HEK293 (cell line): ENCODE measurements at regions not wholly inside any gene's neighbourhood (a gene's known extent, or its start where the extent isn't known, plus 50 kb on each side); places are given as distances from the start of the nearest gene placed in this dataset.
A peak's percentile ranks its signal among the peaks of the same experiment; 100 is the strongest.

Experiments used
- CTCF ChIA-PET: fragments of 350-600 bp; formaldehyde crosslinking; extraction: SDS; loops from one replicate; lab custom pipeline; 2021; ENCODE audit warnings: antibody characterized with exemption; lab: Yijun Ruan, JAX
- POLR2A ChIA-PET: fragments of 300-600 bp; formaldehyde crosslinking; extraction: SDS; loops from one replicate; lab custom pipeline; 2020; ENCODE audit warnings: antibody characterized with exemption, inconsistent platforms; lab: Yijun Ruan, JAX
- H3K27ac ChIP-seq: fragments of 200-500 bp; sonication (Bioruptor generic); 2 replicates; pipeline ENCODE4 v1.5.1; 2014; ENCODE audit warnings: low read depth, low read length, control low read depth, inconsistent platforms; ENCODE audit errors: extremely low read depth
- H3K36me3 ChIP-seq, 2 experiments: fragments of 200-500 bp in 1 of 2; sonication (Bioruptor generic) in 1 of 2; 1 replicate in 1 of 2; 2 replicates in 1 of 2; pipeline ENCODE4 v1.5.1; 2014 to 2017; ENCODE audit warnings: inconsistent platforms in 2 of 2, low read length in 2 of 2; ENCODE audit not compliant: control insufficient read depth in 2 of 2, insufficient read depth in 1 of 2
- H3K4me1 ChIP-seq: fragments of 200-500 bp; sonication (Bioruptor generic); 2 replicates; pipeline ENCODE4 v1.5.1; 2014; ENCODE audit warnings: mild to moderate bottlenecking, low read length, inconsistent platforms; ENCODE audit not compliant: control insufficient read depth, insufficient read depth
- H3K4me3 ChIP-seq: 2 replicates; pipeline ENCODE4 v1.5.1; 2011; ENCODE audit warnings: low read depth, mild to moderate bottlenecking, control low read depth, low read length, moderate library complexity
- H3K9me3 ChIP-seq: fragments of 200-500 bp; sonication (Bioruptor generic); 2 replicates; pipeline ENCODE4 v1.5.1; 2014; ENCODE audit warnings: low read depth, low read length, inconsistent platforms; ENCODE audit not compliant: control insufficient read depth, insufficient read depth
- ELK4 ChIP-seq: IDR thresholded peaks from 2 replicates; pipeline ENCODE4 v1.6.1; 2011; ENCODE audit warnings: mild to moderate bottlenecking, low read depth, low read length, borderline replicate concordance
- GLI2 ChIP-seq: fragments of 450-650 bp; formaldehyde crosslinking; IDR thresholded peaks from 2 replicates; pipeline ENCODE4; 2017; ENCODE audit warnings: missing biosample characterization, missing genetic modification characterization, low read depth, borderline replicate concordance
- GLIS2 ChIP-seq: fragments of 450-650 bp; formaldehyde crosslinking; IDR thresholded peaks from 2 replicates; pipeline ENCODE4 v1.5.1; 2016; ENCODE audit warnings: missing biosample characterization, missing genetic modification characterization
- HOXA7 ChIP-seq: sonication (generic); formaldehyde crosslinking; IDR thresholded peaks from 2 replicates; pipeline ENCODE4 v1.8.1; 2022; ENCODE audit warnings: missing genetic modification reagents, borderline replicate concordance
- KLF10 ChIP-seq: fragments of 450-650 bp; IDR thresholded peaks from 2 replicates; pipeline ENCODE4 v1.5.1; 2018; ENCODE audit warnings: missing biosample characterization, mild to moderate bottlenecking, missing genetic modification characterization
- MZF1 ChIP-seq: fragments of 450-650 bp; formaldehyde crosslinking; IDR thresholded peaks from 2 replicates; pipeline ENCODE4 v1.5.1; 2017; ENCODE audit warnings: missing biosample characterization, missing genetic modification characterization, borderline replicate concordance
- RBAK ChIP-seq: fragments of 450-650 bp; formaldehyde crosslinking; IDR thresholded peaks from 2 replicates; pipeline ENCODE4 v1.5.1; 2016; ENCODE audit warnings: missing biosample characterization, missing genetic modification characterization
- SP7 ChIP-seq: fragments of 450-650 bp; formaldehyde crosslinking; IDR thresholded peaks from 2 replicates; pipeline ENCODE4 v1.5.1; 2016; ENCODE audit warnings: missing biosample characterization, missing genetic modification characterization
- ZBTB17 ChIP-seq: fragments of 450-650 bp; formaldehyde crosslinking; IDR thresholded peaks from 2 replicates; pipeline ENCODE4 v1.5.1; 2016; ENCODE audit warnings: missing biosample characterization, missing genetic modification characterization
- ZBTB44 ChIP-seq: fragments of 450-650 bp; IDR thresholded peaks from 2 replicates; pipeline ENCODE4 v1.5.1; 2018; ENCODE audit warnings: missing biosample characterization, mild to moderate bottlenecking, missing genetic modification characterization
- ZFP69B ChIP-seq: fragments of 450-650 bp; formaldehyde crosslinking; IDR thresholded peaks from 2 replicates; pipeline ENCODE4 v1.5.1; 2016; ENCODE audit warnings: missing biosample characterization, missing genetic modification characterization
- ZIC2 ChIP-seq: fragments of 450-650 bp; formaldehyde crosslinking; IDR thresholded peaks from 2 replicates; pipeline ENCODE4 v1.5.1; 2016; ENCODE audit warnings: missing biosample characterization, missing genetic modification characterization
- ZNF10 ChIP-seq: fragments of 450-650 bp; formaldehyde crosslinking; IDR thresholded peaks from 2 replicates; pipeline ENCODE4 v1.5.1; 2017; ENCODE audit warnings: missing biosample characterization, missing genetic modification characterization
- ZNF23 ChIP-seq: fragments of 450-650 bp; formaldehyde crosslinking; IDR thresholded peaks from 2 replicates; pipeline ENCODE4 v1.5.1; 2016; ENCODE audit warnings: missing biosample characterization, missing genetic modification characterization, borderline replicate concordance
- ZNF341 ChIP-seq: fragments of 450-650 bp; formaldehyde crosslinking; IDR thresholded peaks from 2 replicates; pipeline ENCODE4; 2016; ENCODE audit warnings: low read depth, missing biosample characterization, missing genetic modification characterization
- ZNF350 ChIP-seq: fragments of 450-650 bp; formaldehyde crosslinking; IDR thresholded peaks from 2 replicates; pipeline ENCODE4 v1.5.0; 2017; ENCODE audit warnings: missing biosample characterization, mild to moderate bottlenecking, missing genetic modification characterization
- ZNF433 ChIP-seq: fragments of 450-650 bp; formaldehyde crosslinking; IDR thresholded peaks from 2 replicates; pipeline ENCODE4 v1.5.1; 2016; ENCODE audit warnings: missing biosample characterization, missing genetic modification characterization, low read depth
- ZNF510 ChIP-seq: fragments of 450-650 bp; formaldehyde crosslinking; IDR thresholded peaks from 2 replicates; pipeline ENCODE4 v1.5.1; 2018; ENCODE audit warnings: mild to moderate bottlenecking, missing genetic modification characterization, missing biosample characterization; ENCODE audit not compliant: insufficient replicate concordance
- ZNF529 ChIP-seq: fragments of 450-650 bp; formaldehyde crosslinking; IDR thresholded peaks from 2 replicates; pipeline ENCODE4 v1.5.1; 2017; ENCODE audit warnings: missing genetic modification characterization, missing biosample characterization; ENCODE audit not compliant: insufficient replicate concordance
- ZNF558 ChIP-seq: fragments of 450-650 bp; formaldehyde crosslinking; IDR thresholded peaks from 2 replicates; pipeline ENCODE4 v1.5.1; 2016; ENCODE audit warnings: missing biosample characterization, missing genetic modification characterization
- ZNF560 ChIP-seq: fragments of 450-650 bp; formaldehyde crosslinking; IDR thresholded peaks from 2 replicates; pipeline ENCODE4 v1.5.1; 2017; ENCODE audit warnings: missing biosample characterization, missing genetic modification characterization, borderline replicate concordance
- ZNF654 ChIP-seq: fragments of 450-650 bp; formaldehyde crosslinking; IDR thresholded peaks from 2 replicates; pipeline ENCODE4 v1.5.1; 2016; ENCODE audit warnings: low read depth, missing biosample characterization, missing genetic modification characterization
- ZNF664 ChIP-seq: fragments of 450-650 bp; formaldehyde crosslinking; IDR thresholded peaks from 2 replicates; pipeline ENCODE4 v1.5.1; 2016; ENCODE audit warnings: missing biosample characterization, missing genetic modification characterization
- ZNF843 ChIP-seq: fragments of 450-650 bp; formaldehyde crosslinking; IDR thresholded peaks from 2 replicates; pipeline ENCODE4 v1.5.1; 2016; ENCODE audit warnings: missing biosample characterization, missing genetic modification characterization
- TF ChIP-seq, protein P1 (sequence below): fragments of 450-650 bp; formaldehyde crosslinking; IDR thresholded peaks from 2 replicates; pipeline ENCODE4 v1.5.1; 2016; ENCODE audit warnings: missing biosample characterization, missing genetic modification characterization, borderline replicate concordance
- TF ChIP-seq, protein P2 (sequence below): fragments of 450-650 bp; formaldehyde crosslinking; IDR thresholded peaks from 2 replicates; pipeline ENCODE4 v1.5.1; 2016; ENCODE audit warnings: missing biosample characterization, missing genetic modification characterization, borderline replicate concordance
- TF ChIP-seq, protein P3 (sequence below): fragments of 450-650 bp; formaldehyde crosslinking; IDR thresholded peaks from 2 replicates; pipeline ENCODE4 v1.5.1; 2016; ENCODE audit warnings: missing biosample characterization, missing genetic modification characterization

- H3K4me1 ChIP-seq = no peaks in the 10 kb centered on the region
- CTCF ChIA-PET = interaction anchor here (0.7 to 1.4 kb wide), 14 partner anchors 11 to 393 kb away, joined by 3 to 9 read pairs (median 3); no protein-coding TSS in a partner anchor
- no peak overlapping the region for H3K27ac ChIP-seq
- H3K4me3 ChIP-seq = no peak overlapping the region
- no peaks in the 10 kb centered on the region for H3K9me3 ChIP-seq
- POLR2A ChIA-PET = no interaction called here
- no peaks in the 10 kb centered on the region for H3K36me3 ChIP-seq
- TF ChIP-seq ZNF350 (tag by site-specific recombination) = no peak
- no peak for TF ChIP-seq ZNF558 (tag by site-specific recombination)
- peak; percentile 35 for TF ChIP-seq ZNF654 (tag by site-specific recombination)
- peak; percentile 76 for TF ChIP-seq SP7 (tag by site-specific recombination)
- TF ChIP-seq, protein P1, sequence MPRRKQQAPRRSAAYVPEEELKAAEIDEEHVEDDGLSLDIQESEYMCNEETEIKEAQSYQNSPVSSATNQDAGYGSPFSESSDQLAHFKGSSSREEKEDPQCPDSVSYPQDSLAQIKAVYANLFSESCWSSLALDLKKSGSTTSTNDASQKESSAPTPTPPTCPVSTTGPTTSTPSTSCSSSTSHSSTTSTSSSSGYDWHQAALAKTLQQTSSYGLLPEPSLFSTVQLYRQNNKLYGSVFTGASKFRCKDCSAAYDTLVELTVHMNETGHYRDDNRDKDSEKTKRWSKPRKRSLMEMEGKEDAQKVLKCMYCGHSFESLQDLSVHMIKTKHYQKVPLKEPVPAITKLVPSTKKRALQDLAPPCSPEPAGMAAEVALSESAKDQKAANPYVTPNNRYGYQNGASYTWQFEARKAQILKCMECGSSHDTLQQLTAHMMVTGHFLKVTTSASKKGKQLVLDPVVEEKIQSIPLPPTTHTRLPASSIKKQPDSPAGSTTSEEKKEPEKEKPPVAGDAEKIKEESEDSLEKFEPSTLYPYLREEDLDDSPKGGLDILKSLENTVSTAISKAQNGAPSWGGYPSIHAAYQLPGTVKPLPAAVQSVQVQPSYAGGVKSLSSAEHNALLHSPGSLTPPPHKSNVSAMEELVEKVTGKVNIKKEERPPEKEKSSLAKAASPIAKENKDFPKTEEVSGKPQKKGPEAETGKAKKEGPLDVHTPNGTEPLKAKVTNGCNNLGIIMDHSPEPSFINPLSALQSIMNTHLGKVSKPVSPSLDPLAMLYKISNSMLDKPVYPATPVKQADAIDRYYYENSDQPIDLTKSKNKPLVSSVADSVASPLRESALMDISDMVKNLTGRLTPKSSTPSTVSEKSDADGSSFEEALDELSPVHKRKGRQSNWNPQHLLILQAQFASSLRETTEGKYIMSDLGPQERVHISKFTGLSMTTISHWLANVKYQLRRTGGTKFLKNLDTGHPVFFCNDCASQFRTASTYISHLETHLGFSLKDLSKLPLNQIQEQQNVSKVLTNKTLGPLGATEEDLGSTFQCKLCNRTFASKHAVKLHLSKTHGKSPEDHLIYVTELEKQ (tag by site-specific recombination) = no peak
- no peak for TF ChIP-seq GLI2 (tag by site-specific recombination)
- no peak for TF ChIP-seq ZBTB44 (tag by site-specific recombination)
- no peak for TF ChIP-seq ZNF510
- TF ChIP-seq GLIS2 = no peak
- TF ChIP-seq HOXA7 (CRISPR knock-in tag) = no peak
- TF ChIP-seq ZNF560 (tag by site-specific recombination) = no peak
- TF ChIP-seq MZF1 (tag by site-specific recombination) = 0 out of 2 replicates have a peak, but pooled peaks have one; percentile 30
- no peak for TF ChIP-seq ZNF23 (tag by site-specific recombination)
- no peak for TF ChIP-seq ZIC2 (tag by site-specific recombination)
- TF ChIP-seq ZBTB17 (tag by site-specific recombination) = peak; percentile 82
- TF ChIP-seq ZNF529 (tag by site-specific recombination) = no peak
- TF ChIP-seq ZNF10 (tag by site-specific recombination) = no peak
- no peak for TF ChIP-seq ZNF664
- TF ChIP-seq ELK4 = no peak
- TF ChIP-seq, protein P2, sequence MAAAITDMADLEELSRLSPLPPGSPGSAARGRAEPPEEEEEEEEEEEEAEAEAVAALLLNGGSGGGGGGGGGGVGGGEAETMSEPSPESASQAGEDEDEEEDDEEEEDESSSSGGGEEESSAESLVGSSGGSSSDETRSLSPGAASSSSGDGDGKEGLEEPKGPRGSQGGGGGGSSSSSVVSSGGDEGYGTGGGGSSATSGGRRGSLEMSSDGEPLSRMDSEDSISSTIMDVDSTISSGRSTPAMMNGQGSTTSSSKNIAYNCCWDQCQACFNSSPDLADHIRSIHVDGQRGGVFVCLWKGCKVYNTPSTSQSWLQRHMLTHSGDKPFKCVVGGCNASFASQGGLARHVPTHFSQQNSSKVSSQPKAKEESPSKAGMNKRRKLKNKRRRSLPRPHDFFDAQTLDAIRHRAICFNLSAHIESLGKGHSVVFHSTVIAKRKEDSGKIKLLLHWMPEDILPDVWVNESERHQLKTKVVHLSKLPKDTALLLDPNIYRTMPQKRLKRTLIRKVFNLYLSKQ (tag by site-specific recombination) = no peak
- no peak for TF ChIP-seq ZFP69B (tag by site-specific recombination)
- no peak for TF ChIP-seq KLF10
- TF ChIP-seq ZNF341 (tag by site-specific recombination) = no peak
- TF ChIP-seq ZNF843 (tag by site-specific recombination) = no peak
- TF ChIP-seq, protein P3, sequence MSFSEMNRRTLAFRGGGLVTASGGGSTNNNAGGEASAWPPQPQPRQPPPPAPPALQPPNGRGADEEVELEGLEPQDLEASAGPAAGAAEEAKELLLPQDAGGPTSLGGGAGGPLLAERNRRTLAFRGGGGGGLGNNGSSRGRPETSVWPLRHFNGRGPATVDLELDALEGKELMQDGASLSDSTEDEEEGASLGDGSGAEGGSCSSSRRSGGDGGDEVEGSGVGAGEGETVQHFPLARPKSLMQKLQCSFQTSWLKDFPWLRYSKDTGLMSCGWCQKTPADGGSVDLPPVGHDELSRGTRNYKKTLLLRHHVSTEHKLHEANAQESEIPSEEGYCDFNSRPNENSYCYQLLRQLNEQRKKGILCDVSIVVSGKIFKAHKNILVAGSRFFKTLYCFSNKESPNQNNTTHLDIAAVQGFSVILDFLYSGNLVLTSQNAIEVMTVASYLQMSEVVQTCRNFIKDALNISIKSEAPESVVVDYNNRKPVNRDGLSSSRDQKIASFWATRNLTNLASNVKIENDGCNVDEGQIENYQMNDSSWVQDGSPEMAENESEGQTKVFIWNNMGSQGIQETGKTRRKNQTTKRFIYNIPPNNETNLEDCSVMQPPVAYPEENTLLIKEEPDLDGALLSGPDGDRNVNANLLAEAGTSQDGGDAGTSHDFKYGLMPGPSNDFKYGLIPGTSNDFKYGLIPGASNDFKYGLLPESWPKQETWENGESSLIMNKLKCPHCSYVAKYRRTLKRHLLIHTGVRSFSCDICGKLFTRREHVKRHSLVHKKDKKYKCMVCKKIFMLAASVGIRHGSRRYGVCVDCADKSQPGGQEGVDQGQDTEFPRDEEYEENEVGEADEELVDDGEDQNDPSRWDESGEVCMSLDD (tag by site-specific recombination) = no peak
- no peak for TF ChIP-seq ZNF433 (tag by site-specific recombination)
- TF ChIP-seq RBAK = no peak
Measured at GRCh38 chr4:181301735-181302710, 941.2 kb upstream of the TENM3 start.
